OCI-LY3 (cell line): ENCODE measurements at regions not wholly inside any gene's neighbourhood (a gene's known extent, or its start where the extent isn't known, plus 50 kb on each side); places are given as distances from the start of the nearest gene placed in this dataset.

ENCODE experiments used
- EZH2phosphoT487 ChIP-seq: fragments of 200-600 bp; shearing (Covaris generic); IDR thresholded peaks from 2 replicates; pipeline ENCODE4 v1.6.1; 2018; ENCODE audit warnings: antibody characterized with exemption, mixed run types, low read depth
- TF ChIP-seq, protein P1 (sequence below): fragments of 200-600, 300-600 bp; sonication (generic); IDR thresholded peaks from 2 replicates; pipeline ENCODE4 v1.5.1; 2014; ENCODE audit warnings: antibody characterized with exemption, low read length, low read depth

DNA sequence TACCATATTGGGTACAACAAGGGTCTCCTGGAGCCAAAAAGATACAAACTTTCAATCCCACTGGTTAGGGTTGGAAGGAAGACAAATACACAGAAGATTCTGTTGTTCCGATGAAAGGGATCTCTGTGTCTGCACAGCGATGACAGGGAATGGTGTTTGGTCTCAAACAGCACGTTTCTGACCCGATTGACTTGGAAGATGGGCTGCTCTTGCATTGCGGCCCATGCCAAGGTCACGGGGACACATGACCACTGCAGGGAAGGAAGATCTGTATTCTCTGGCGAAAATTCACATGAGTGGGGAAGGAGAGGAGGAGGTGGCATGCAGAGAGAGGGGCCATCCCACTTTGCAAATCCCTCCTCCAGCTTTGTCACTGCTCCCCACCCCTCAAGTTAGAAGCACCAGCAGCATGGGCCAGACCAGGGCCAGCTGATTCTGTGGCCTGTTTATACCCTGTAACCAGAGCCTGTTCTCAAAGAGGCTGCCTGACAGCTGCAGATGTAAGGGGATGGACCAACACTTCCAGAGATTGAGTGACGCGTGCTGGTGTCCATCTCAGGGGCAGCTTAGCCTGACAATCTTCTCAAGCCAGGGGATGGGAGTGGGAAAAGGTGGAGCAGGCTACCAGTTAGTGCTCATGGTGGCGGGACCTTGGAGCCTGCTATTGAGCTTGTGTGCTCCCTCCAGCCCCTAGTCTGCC is 57.2 kb downstream of the TNP1 start:
- TF ChIP-seq, protein P1, sequence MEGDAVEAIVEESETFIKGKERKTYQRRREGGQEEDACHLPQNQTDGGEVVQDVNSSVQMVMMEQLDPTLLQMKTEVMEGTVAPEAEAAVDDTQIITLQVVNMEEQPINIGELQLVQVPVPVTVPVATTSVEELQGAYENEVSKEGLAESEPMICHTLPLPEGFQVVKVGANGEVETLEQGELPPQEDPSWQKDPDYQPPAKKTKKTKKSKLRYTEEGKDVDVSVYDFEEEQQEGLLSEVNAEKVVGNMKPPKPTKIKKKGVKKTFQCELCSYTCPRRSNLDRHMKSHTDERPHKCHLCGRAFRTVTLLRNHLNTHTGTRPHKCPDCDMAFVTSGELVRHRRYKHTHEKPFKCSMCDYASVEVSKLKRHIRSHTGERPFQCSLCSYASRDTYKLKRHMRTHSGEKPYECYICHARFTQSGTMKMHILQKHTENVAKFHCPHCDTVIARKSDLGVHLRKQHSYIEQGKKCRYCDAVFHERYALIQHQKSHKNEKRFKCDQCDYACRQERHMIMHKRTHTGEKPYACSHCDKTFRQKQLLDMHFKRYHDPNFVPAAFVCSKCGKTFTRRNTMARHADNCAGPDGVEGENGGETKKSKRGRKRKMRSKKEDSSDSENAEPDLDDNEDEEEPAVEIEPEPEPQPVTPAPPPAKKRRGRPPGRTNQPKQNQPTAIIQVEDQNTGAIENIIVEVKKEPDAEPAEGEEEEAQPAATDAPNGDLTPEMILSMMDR, result no peak
- no peak for TF ChIP-seq EZH2phosphoT487
